HUES6 (cell line): ENCODE measurements at regions not wholly inside any gene's neighbourhood (a gene's known extent, or its start where the extent isn't known, plus 50 kb on each side); places are given as distances from the start of the nearest gene placed in this dataset.
"Not testable (repeated sequence)": the region's sequence is repeated elsewhere in the genome, so short reads cannot be mapped to it uniquely, and the experiment has no call there.

ENCODE experiments used
- H3K27ac ChIP-seq: 2 replicates; pipeline ENCODE4 v1.7.0; 2013; ENCODE audit warnings: low read depth, mild to moderate bottlenecking, low read length, inconsistent platforms
- H3K27me3 ChIP-seq: 2 replicates; pipeline ENCODE4 v1.6.1; 2013; ENCODE audit warnings: low read length; ENCODE audit not compliant: control insufficient read depth, insufficient read depth
- H3K36me3 ChIP-seq: 2 replicates; pipeline ENCODE4 v1.6.1; 2013; ENCODE audit warnings: low read length; ENCODE audit not compliant: control insufficient read depth, insufficient read depth
- H3K4me1 ChIP-seq: 2 replicates; pipeline ENCODE4 v1.6.1; 2013; ENCODE audit warnings: low read length; ENCODE audit not compliant: control insufficient read depth, insufficient read depth
- H3K4me3 ChIP-seq: 2 replicates; pipeline ENCODE4 v1.5.1; 2013; ENCODE audit warnings: low read depth, low read length
- H3K9ac ChIP-seq: one replicate; pipeline ENCODE4 v1.6.1; 2013; ENCODE audit warnings: mild to moderate bottlenecking, low read length
- H3K9me3 ChIP-seq: 2 replicates; pipeline ENCODE4 v1.6.1; 2013; ENCODE audit warnings: low read depth, low read length; ENCODE audit not compliant: control insufficient read depth, insufficient read depth

DNA sequence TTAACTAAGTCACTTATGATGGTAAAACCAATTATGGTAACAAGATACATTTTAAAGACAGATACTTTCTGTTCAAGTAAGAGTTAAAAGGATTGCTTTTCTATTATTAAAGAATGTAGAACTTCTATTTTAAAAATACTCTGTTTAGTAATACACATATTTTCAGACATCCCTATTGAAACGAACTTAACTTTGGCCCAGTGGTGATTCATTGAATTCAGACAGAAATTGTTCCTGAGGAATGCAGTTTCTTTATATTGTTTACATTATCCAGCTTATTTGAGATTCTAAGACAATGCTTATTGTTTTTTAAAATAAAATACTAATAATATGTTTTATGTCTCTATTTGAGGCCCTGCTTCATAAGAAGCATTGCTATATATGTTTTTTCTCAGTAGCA lies 816.4 kb downstream of the SEMA5A start:
- no peak overlapping the region for H3K9ac ChIP-seq
- H3K4me1 ChIP-seq = no peaks in the 10 kb centered on the region
- no peaks in the 10 kb centered on the region for H3K27me3 ChIP-seq
- no peaks in the 10 kb centered on the region for H3K36me3 ChIP-seq
- H3K27ac ChIP-seq = no peak overlapping the region
- H3K4me3 ChIP-seq = no peak overlapping the region
- H3K9me3 ChIP-seq = no peaks in the 10 kb centered on the region; the same call in 1 of the 2 replicates

GRCh38 chr5:8730194-8730593 lies 815.7 kb downstream of the SEMA5A start:
- H3K9ac ChIP-seq = no peak overlapping the region
- H3K27me3 ChIP-seq = no peaks in the 10 kb centered on the region
- H3K4me3 ChIP-seq = no peak overlapping the region
- no peaks in the 10 kb centered on the region; the same call in 1 of the 2 replicates for H3K9me3 ChIP-seq
- no peaks in the 10 kb centered on the region for H3K36me3 ChIP-seq
- H3K27ac ChIP-seq = no peak overlapping the region
- H3K4me1 ChIP-seq = no peaks in the 10 kb centered on the region

DNA sequence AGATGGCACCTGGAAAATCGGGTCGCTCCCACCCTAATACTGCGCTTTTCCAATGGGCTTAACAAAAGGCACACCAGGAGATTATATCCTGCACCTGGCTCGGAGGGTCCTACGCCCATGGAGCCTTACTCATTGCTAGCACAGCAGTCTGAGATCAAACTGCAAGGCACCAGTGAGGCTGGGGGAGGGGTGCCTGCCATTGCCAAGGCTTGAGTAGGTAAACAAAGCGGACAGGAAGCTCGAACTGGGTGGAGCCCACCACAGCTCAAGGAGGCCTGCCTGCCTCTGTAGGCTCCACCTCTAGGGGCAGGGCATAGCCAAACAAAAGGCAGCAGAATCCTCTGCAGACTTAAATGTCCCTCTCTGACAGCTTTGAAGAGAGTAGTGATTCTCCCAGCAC lies 814.8 kb downstream of the SEMA5A start:
- not testable (repeated sequence) for H3K9me3 ChIP-seq, H3K4me3 ChIP-seq, H3K9ac ChIP-seq, H3K4me1 ChIP-seq, H3K36me3 ChIP-seq, H3K27me3 ChIP-seq, H3K27ac ChIP-seq

GRCh38 chr5:8740595-8740994 lies 805.3 kb downstream of the SEMA5A start:
- no peaks in the 10 kb centered on the region for H3K27me3 ChIP-seq
- H3K9me3 ChIP-seq = no peaks in the 10 kb centered on the region
- no peak overlapping the region for H3K27ac ChIP-seq
- no peaks in the 10 kb centered on the region for H3K36me3 ChIP-seq
- no peak overlapping the region for H3K4me3 ChIP-seq
- no peaks in the 10 kb centered on the region for H3K4me1 ChIP-seq
- H3K9ac ChIP-seq = no peak overlapping the region

DNA sequence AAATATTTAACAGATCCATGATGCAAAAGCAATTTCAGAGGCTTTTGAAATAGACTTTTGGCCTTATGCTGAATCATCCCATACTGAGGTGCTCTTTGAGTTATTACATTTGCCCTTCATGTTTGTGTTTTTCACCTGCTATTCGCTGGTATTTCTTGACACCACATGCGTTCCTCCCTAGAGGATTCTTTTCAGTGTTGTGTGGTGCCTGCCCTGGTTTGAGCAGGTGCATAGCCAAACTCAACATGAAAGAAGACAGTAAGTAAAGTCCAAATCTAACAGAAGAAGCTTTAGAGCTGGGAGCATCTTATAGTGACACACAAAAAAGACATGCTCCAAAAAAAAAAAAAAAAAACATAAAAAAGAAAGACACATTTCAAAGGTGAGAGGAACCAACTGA lies 796.3 kb downstream of the SEMA5A start:
- Histone ChIP-seq H3K4me1 (no peaks in the 10 kb centered on the region), H3K36me3 (no peaks in the 10 kb centered on the region), H3K27me3 (no peaks in the 10 kb centered on the region), H3K27ac (no peak overlapping the region), H3K4me3 (no peak overlapping the region), H3K9ac (no peak overlapping the region), H3K9me3 (no peaks in the 10 kb centered on the region)

DNA sequence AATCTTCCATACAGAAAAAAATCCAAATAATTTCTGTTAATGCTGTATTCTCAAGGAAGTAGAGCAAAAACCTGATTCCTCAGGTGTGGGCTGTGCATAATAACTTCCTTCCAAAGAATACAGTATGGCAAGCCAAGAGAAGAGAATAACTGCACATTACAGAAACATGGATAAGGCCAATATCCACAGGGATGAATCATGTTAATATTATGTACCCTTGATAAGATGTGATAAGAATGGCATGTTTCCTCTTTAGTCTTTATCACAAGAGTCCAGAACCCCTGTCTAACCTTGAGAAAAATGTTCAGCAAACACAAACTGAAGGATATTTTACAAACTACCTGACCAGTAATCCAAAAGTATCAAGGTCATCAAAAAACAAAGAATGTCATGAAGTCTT lies 795.8 kb downstream of the SEMA5A start:
- Histone ChIP-seq H3K4me1 (no peaks in the 10 kb centered on the region), H3K9ac (no peak overlapping the region), H3K4me3 (no peak overlapping the region), H3K27ac (no peak overlapping the region), H3K36me3 (no peaks in the 10 kb centered on the region), H3K9me3 (no peaks in the 10 kb centered on the region), H3K27me3 (no peaks in the 10 kb centered on the region)

GRCh38 chr5:8751971-8752370 lies 793.9 kb downstream of the SEMA5A start:
- Histone ChIP-seq H3K36me3 (no peaks in the 10 kb centered on the region), H3K27ac (no peak overlapping the region), H3K9ac (no peak overlapping the region), H3K9me3 (no peaks in the 10 kb centered on the region), H3K4me3 (no peak overlapping the region), H3K27me3 (no peaks in the 10 kb centered on the region), H3K4me1 (no peaks in the 10 kb centered on the region)

GRCh38 chr5:8752595-8752994 lies 793.3 kb downstream of the SEMA5A start:
- no peak overlapping the region for H3K27ac ChIP-seq
- no peaks in the 10 kb centered on the region for H3K27me3 ChIP-seq
- no peaks in the 10 kb centered on the region for H3K36me3 ChIP-seq
- H3K9ac ChIP-seq = no peak overlapping the region
- H3K9me3 ChIP-seq = no peaks in the 10 kb centered on the region
- no peak overlapping the region for H3K4me3 ChIP-seq
- no peaks in the 10 kb centered on the region for H3K4me1 ChIP-seq

GRCh38 chr5:8756498-8757084 lies 789.3 kb downstream of the SEMA5A start:
- Histone ChIP-seq H3K4me1 (no peaks in the 10 kb centered on the region), H3K36me3 (no peaks in the 10 kb centered on the region), H3K9me3 (peaks cover 16% of the 10 kb centered on the region), H3K27ac (no peak overlapping the region), H3K9ac (no peak overlapping the region), H3K4me3 (no peak overlapping the region), H3K27me3 (no peaks in the 10 kb centered on the region)

DNA sequence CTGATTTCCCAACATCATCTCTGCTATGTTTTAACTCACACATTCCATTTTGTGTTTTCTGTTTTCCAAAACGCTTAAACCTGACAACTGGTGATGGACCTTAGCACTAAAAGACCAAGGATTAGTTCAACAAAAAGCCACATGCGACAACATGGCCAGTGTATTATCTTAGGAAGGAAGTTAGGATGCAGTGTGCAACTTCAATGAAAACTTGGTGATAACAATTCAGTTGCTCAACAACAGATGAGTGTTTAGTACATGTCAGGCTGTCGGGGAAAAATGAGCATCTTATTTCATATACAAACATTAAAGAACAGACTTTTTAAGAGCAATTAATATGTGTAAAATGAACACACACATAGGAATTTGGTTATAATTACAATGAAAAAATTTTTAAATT lies 780.0 kb downstream of the SEMA5A start:
- no peaks in the 10 kb centered on the region for H3K4me1 ChIP-seq
- no peaks in the 10 kb centered on the region for H3K27me3 ChIP-seq
- H3K36me3 ChIP-seq = no peaks in the 10 kb centered on the region
- no peak overlapping the region for H3K27ac ChIP-seq
- H3K9me3 ChIP-seq = no peaks in the 10 kb centered on the region; the same call in 1 of the 2 replicates
- no peak overlapping the region for H3K9ac ChIP-seq
- H3K4me3 ChIP-seq = no peak overlapping the region

DNA sequence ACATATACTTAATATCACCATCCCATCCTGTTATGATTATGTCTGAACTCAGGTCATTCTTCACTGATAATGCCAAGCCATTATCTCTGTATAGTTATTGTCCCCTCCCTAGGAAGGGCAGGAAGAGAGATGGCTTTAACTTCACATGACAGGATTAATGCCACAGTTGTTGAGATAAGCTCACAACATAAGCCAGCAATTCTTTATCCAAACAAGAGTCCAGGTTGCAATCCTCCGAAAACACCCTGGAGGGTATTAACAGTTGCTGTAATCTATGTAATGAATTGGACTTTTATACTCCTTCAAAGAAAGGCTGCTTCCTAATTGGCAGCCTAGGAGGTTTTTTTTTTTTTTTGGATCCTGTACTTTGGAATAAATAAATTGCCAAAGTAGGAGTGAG lies 779.4 kb downstream of the SEMA5A start:
- Histone ChIP-seq H3K27ac (no peak overlapping the region), H3K36me3 (no peaks in the 10 kb centered on the region), H3K9ac (no peak overlapping the region), H3K4me1 (no peaks in the 10 kb centered on the region), H3K4me3 (no peak overlapping the region), H3K9me3 (no peaks in the 10 kb centered on the region; the same call in 1 of the 2 replicates), H3K27me3 (no peaks in the 10 kb centered on the region)

DNA sequence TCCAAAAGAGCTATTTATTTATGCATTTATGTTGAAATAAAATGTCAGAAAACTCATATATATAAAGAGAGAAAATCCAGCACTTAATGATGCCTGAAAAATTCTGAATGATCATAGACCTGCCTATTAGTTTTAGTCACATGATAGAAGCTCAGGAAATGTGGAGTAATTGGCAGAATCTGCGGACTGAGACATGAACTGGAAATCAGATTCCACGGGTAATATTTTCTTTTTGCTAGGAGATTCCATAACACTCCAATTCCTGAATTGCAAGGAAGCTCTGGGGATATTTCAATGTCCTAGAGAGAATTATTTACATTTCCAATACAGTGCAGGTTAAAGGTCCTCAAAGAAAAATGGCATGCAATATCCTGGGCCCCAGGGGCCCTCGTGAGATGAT lies 778.8 kb downstream of the SEMA5A start:
- H3K9ac ChIP-seq = no peak overlapping the region
- H3K27me3 ChIP-seq = no peaks in the 10 kb centered on the region
- H3K4me1 ChIP-seq = no peaks in the 10 kb centered on the region
- no peak overlapping the region for H3K4me3 ChIP-seq
- H3K27ac ChIP-seq = no peak overlapping the region
- H3K9me3 ChIP-seq = no peaks in the 10 kb centered on the region
- H3K36me3 ChIP-seq = no peaks in the 10 kb centered on the region
